Ecto neural progenitor cell (in vitro differentiated cells): ENCODE measurements at regions not wholly inside any gene's neighbourhood (a gene's known extent, or its start where the extent isn't known, plus 50 kb on each side); places are given as distances from the start of the nearest gene placed in this dataset.

ENCODE experiments used
- DNase-seq: peaks from one replicate; pipeline ENCODE4 v3.0.0-alpha.2; 2018; ENCODE audit warnings: low spot score

DNA sequence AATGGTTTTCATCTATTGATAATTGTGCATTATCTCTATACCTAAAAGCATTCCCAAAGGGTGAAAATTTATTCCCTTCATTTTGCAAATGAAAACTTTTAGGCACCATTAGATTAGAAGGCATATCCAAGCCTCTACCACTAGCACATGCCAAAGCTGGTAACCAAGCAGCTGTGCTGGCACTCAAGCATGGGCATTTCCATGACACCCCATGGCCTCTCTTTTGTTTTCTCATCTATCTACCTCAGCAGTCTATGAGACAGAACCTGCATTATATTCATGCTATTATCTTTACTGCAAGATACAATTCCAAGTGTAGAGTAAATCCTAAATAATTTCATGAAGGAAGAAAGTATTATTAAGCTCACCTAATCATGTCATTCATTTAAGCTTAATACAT is 334.3 kb upstream of the LRRC7 start:
- no peak for DNase-seq

GRCh38 chr1:69244211-69244610 is 323.5 kb upstream of the LRRC7 start:
- no peak for DNase-seq

GRCh38 chr1:69246109-69246508 is 321.6 kb upstream of the LRRC7 start:
- DNase-seq, result no peak

GRCh38 chr1:69246710-69247109 is 321.0 kb upstream of the LRRC7 start:
- no peak for DNase-seq

DNA sequence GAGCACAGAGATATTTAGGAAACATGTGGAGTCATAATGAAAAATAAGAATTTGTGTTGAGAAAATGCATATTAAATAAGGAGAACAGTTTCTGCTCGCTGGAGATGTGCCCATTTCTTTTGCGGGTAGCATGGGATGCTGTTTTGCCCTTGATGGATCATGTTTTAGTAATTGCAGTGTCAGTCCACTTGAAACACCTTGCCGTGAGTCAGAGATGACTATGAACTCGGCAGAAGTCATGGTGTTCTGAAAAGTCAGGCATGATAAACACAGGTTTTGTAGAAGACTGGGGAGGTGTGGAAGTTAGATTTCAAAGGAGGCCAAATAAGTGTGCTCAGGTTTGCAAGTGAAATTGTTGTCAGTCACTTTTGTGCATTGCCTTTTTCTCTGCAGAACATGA is 315.0 kb upstream of the LRRC7 start:
- DNase-seq, result no peak

DNA sequence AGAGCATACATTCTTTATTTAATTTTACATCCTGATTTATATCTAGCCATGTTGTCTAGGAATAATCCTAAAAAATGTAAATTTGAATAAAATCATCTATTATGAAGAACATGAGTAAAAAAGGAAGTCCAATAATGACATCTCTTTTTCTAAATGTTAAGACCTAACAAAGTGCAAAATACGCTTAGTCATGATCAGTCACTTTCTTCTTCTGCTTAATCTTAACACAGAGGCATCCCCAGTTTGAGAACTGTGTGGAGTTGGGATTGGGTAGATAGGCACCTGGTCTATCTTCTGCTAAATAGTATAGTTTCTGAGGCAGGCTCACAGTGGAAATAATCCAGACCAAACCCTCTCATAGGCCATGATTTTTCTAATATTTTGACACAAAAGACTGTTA is 311.7 kb upstream of the LRRC7 start:
- DNase-seq, result no peak

- DNase-seq, result no peak
Observed at GRCh38 chr1:69258842-69259241, 308.9 kb upstream of the LRRC7 start.

DNA sequence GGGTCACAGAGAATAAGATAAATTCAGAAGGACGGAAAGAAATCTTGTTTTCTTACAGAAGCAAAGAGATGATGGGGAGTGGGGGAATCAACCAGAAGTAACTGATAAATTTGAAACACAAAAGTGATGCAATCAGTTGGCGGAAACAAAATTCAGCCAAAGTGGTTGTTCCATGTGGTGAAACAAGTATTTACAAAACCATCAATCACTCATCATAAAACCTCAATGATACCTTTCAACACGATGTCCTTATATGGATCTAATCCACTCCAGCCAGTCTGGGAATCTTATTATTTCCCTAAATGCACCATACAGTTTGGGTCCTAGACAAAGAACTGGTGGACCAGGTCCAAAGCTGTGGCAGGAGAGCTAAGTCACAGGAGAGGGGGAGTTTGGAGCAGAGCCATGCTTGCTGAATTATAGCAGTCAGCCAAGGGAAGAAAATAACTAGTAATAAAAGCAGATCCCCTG is 303.8 kb upstream of the LRRC7 start:
- no peak for DNase-seq

DNA sequence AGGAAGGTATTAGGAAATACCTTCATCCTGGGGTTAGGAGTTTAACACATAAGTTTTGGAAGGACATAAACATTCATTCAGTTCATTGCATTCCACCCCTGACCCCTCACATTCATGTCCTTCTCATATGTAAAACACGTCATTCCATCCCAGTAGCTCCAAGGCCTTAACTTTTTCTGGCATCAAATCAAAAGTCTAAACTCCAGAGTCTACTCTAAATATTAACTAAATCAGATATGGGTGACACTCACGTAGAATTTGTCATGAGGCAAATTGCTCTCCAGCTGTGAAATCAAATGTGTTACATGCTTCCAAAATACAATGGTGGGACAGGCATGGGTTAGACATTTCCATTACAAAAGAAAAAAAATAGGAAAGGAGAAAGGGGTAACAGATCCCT is 298.2 kb upstream of the LRRC7 start:
- no peak for DNase-seq

GRCh38 chr1:69271587-69272125 is 296.1 kb upstream of the LRRC7 start:
- no peak for DNase-seq

- no peak for DNase-seq
Observed at GRCh38 chr1:69272684-69273083, 295.0 kb upstream of the LRRC7 start.

DNA sequence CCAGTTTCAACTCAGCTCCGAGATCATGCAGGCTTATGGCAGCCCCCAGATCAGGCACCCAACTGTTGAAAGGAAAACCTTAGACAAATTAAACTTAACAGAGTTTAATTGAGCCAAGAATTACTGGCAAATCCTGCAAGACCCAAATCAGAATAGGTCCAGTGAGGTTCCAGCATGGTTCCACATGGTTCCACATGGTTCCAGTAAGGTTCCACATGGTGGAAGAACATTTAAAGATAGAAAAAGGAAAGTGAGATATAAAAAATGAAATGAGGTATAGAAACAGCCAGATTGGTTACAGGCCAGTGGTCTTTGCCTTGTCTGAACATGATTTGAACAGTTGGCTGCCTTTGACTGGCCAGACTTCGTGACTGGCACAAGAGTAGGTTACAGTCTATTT is 288.8 kb upstream of the LRRC7 start:
- no peak for DNase-seq

- DNase-seq, result no peak
Observed at GRCh38 chr1:69283516-69283915, 284.2 kb upstream of the LRRC7 start.

GRCh38 chr1:69284508-69284907 is 283.2 kb upstream of the LRRC7 start:
- DNase-seq, result no peak

DNA sequence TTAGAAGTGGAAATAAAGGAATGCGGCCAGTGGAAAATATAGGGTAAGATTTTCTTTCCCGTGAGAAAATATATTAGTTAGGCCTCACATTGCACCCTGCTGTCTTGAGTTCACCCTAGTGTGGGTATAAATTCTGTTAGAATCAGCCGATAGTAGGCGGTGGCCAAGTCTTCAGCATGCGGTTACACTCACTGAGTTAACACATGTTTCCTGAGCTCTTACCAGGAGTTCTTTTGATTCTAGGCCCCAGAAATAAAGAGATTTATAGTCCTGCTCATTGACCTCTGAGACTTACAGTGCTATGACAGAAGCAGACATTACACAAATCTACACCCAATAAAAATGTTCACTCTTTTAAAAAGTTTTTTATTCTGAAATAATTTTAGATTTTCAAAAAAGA is 279.3 kb upstream of the LRRC7 start:
- no peak for DNase-seq

DNA sequence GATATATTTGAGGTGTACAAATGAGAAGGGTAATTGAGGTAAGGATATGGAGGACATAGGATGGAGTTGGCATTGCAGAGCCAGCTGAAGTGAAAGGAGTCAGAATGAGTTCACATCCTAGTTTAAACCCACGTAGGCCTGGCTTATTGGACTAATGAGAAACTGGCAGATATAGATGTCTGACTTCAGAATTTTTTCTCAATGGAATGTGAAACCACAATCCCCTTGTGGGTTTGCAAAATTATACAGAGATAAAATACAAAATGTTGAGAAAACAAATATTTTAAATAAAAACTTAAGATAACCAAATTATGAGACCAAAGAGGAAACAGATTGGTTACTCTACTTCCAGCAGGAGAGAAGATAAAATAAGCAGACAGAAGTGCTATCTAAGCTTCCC is 277.4 kb upstream of the LRRC7 start:
- DNase-seq, result no peak

GRCh38 chr1:69291541-69291940 is 276.2 kb upstream of the LRRC7 start:
- no peak for DNase-seq

DNA sequence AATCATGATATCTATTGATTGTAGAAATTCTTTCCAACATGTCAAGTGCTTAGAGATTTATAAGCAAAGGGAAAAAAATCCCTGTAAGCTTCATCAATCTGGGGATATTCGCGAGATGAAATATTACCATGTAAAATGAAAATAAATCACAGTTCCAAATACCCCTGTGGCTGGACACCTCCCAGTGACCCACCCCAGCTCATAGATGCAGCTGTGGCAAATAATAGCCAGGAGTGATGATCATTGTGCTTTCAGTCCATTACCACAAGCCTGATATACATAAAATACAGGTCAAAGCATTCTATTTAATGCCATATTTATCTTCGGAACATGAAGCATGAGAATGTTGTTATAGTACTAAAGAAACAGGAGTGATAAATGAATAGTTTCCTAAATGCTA is 274.9 kb upstream of the LRRC7 start:
- DNase-seq, result no peak

GRCh38 chr1:69294171-69294570 is 273.6 kb upstream of the LRRC7 start:
- DNase-seq, result no peak

GRCh38 chr1:69295265-69295664 is 272.5 kb upstream of the LRRC7 start:
- DNase-seq, result no peak

GRCh38 chr1:69305621-69306020 is 262.1 kb upstream of the LRRC7 start:
- no peak for DNase-seq

GRCh38 chr1:69312055-69312732 is 255.5 kb upstream of the LRRC7 start:
- DNase-seq, result peak; percentile 66

DNA sequence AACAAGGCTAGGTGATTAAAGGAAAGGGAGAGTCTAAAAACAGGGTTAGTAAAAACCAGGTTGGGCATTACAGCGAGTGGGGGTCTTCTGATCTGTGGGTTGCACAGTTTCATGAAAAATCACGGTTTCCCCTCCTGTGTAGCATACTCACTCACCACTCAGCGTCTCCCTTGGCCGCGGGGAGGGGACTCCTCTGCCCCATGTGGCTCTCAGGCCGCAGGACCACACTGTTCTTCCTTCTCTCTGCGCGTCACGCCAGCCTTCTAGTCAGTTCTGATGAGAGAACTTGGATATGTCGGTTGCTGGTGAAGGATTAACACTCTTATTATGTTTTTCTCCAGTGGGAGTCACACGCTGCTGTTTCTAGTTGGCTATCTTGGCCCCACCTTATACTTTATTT is 254.6 kb upstream of the LRRC7 start:
- DNase-seq, result no peak

DNA sequence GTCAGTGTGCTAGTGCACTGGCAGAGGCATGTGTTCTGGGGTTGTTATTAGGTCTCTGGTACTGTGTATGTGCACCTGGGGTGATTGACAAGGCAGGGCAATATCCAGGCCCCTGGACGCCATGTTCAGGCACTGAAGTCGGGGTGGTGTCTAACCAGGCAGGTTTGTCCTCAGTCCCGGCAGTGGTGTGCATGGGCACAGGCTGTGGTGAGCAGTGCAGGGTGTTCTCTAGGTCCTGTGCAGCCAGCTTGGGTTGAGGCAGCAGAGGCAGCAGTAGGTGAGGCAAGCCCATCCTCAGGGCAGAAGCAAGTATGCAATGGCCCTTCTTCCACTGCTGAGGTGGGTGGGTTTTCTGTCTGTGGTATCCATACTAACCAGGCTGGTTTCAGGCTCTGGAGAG is 252.3 kb upstream of the LRRC7 start:
- no peak for DNase-seq
